ENCODE measurements at regions not wholly inside any gene's neighbourhood (a gene's known extent, or its start where the extent isn't known, plus 50 kb on each side); places are given as distances from the start of the nearest gene placed in this dataset.

DNA sequence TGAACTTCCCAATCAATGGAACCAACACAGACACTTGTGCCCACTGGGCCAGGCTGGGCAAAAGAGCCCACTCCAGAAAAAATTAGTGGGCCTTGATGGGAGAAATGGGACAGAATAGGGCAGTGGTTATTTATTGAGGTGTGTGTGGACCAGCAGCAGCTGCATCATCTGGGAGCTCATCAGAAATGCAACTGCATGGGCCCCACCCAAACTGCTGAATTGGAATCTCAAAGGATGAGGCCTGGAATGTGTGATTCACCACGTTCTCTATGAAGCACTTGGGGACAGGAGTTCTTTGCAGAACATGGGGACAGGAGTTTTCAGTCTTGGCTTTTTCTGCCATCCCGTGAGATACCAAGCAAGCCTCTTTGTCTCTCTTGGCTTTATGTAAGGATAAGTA is 255.6 kb upstream of the PLET1 start:
- H3K27me3 ChIP-seq (ENCODE audit: low read depth, low read length), result no peaks in the 10 kb centered on the region

DNA sequence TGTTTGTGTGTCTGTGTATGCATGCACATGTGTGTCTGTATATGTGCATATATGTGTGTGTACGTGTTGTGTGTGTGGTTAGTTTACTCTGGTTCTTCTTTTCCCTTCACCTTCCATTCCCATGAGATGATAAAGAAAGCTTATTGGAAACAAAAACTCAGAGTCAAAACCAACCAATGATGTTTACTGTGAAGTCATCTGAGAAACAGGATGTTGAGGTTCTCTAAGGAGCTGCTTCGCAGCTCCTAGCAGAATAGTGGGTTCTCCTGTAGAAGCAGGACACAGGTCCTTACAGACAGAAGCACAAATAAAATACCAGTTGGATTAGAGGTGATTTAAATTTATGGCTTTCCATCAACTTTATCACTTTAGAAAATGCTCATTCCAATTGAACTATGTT is 256.1 kb upstream of the PLET1 start:
- H3K4me1 ChIP-seq (ENCODE audit: control insufficient read depth in 1 of 2, insufficient read depth in 2 of 2, low read length in 2 of 2), result no peaks in the 10 kb centered on the region
- H3K36me3 ChIP-seq (ENCODE audit: control insufficient read depth in 1 of 2, insufficient read depth in 2 of 2, low read length in 2 of 2), result no peaks in the 10 kb centered on the region
- H3K4me3 ChIP-seq (ENCODE audit: low read depth in 1 of 2, low read length in 2 of 2), result no peak overlapping the region

More for the DNA sequence above, 255.6 kb upstream of the PLET1 start:
- Histone ChIP-seq H3K36me3 (ENCODE audit: control insufficient read depth in 1 of 2, insufficient read depth in 2 of 2, low read length in 2 of 2) (no peaks in the 10 kb centered on the region), H3K9me3 (ENCODE audit: control insufficient read depth in 1 of 2, low read length in 2 of 2) (no peaks in the 10 kb centered on the region), H3K4me1 (ENCODE audit: control insufficient read depth in 1 of 2, insufficient read depth in 2 of 2, low read length in 2 of 2) (no peaks in the 10 kb centered on the region), H3K27ac (ENCODE audit: low read length) (no peak overlapping the region), H3K4me3 (ENCODE audit: low read depth in 1 of 2, low read length in 2 of 2) (no peak overlapping the region)

DNA sequence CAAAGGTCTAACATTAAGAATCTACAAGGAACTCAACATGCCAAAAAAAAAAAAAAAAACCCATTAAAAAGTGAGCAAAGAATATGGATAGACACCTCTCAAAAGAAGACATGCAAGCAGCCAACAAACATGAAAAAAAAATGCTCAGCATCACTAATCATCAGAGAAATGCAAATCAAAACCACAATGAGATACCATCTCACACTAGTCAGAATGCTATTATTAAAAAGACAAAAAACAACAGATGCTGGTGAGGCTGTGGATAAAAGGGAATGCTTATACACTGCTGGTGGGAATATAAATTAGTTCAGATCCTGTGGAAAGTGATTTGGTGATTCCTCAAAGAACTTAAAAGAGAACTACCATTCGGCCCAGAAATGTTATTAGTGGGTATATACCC is 257.7 kb upstream of the PLET1 start:
- Histone ChIP-seq H3K9me3 (ENCODE audit: control insufficient read depth in 1 of 2, low read length in 2 of 2) (no peaks in the 10 kb centered on the region), H3K27ac (ENCODE audit: low read length) (no peak overlapping the region), H3K36me3 (ENCODE audit: control insufficient read depth in 1 of 2, insufficient read depth in 2 of 2, low read length in 2 of 2) (no peaks in the 10 kb centered on the region), H3K4me1 (ENCODE audit: control insufficient read depth in 1 of 2, insufficient read depth in 2 of 2, low read length in 2 of 2) (peaks cover 0 to 3% of the 10 kb centered on the region in 2 donors), H3K27me3 (ENCODE audit: low read depth, low read length) (no peaks in the 10 kb centered on the region), H3K4me3 (ENCODE audit: low read depth in 1 of 2, low read length in 2 of 2) (no peak overlapping the region)

More for the DNA sequence above, 256.1 kb upstream of the PLET1 start:
- Histone ChIP-seq H3K27me3 (ENCODE audit: low read depth, low read length) (no peaks in the 10 kb centered on the region), H3K9me3 (ENCODE audit: control insufficient read depth in 1 of 2, low read length in 2 of 2) (no peaks in the 10 kb centered on the region), H3K27ac (ENCODE audit: low read length) (no peak overlapping the region)

DNA sequence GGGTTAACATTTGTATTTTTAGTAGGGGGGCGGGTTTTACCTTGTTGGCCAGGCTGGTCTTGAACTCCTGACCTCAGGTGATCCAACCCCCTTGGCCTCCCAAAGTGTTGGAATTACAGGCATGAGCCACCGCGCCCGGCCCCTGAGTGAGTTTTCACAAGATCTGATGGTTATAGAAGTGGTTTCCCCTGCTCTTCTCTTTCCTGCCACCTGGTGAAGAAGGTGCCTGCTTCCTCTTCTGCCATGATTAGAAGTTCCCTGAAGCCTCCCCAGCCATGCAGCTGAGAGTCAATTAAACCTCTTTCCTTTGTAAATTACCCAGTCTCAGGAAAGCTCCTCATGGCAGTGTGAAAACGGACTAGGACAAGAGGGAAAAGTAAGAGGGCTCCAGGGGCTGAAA is 259.1 kb upstream of the PLET1 start:
- Histone ChIP-seq H3K4me3 (ENCODE audit: low read depth in 1 of 2, low read length in 2 of 2) (no peak overlapping the region), H3K9me3 (ENCODE audit: control insufficient read depth in 1 of 2, low read length in 2 of 2) (no peaks in the 10 kb centered on the region), H3K36me3 (ENCODE audit: control insufficient read depth in 1 of 2, insufficient read depth in 2 of 2, low read length in 2 of 2) (no peaks in the 10 kb centered on the region), H3K27me3 (ENCODE audit: low read depth, low read length) (no peaks in the 10 kb centered on the region), H3K27ac (ENCODE audit: low read length) (no peak overlapping the region), H3K4me1 (ENCODE audit: control insufficient read depth in 1 of 2, insufficient read depth in 2 of 2, low read length in 2 of 2) (peaks cover 3 to 11% of the 10 kb centered on the region in 2 donors)

DNA sequence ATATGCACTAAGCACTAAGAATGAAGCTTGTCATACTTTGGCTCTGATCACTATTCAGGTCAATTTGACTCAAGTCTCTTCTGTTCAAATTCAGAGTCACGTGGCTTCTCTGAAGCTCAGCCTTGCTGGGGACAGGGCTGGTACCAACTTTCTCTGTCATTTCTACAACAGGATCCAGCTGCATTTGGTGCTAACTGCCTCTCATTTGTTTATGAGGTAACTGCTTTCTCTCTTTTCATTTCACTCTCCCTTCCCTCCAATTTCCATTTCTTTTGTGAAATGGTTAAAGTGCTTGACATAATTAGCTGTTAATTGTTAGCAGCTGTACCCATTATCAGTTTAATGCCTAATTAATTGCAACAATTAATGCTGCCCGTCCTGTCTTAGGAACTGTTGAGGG is 259.7 kb upstream of the PLET1 start:
- Histone ChIP-seq H3K36me3 (ENCODE audit: control insufficient read depth in 1 of 2, insufficient read depth in 2 of 2, low read length in 2 of 2) (no peaks in the 10 kb centered on the region), H3K4me3 (ENCODE audit: low read depth in 1 of 2, low read length in 2 of 2) (no peak overlapping the region), H3K4me1 (ENCODE audit: control insufficient read depth in 1 of 2, insufficient read depth in 2 of 2, low read length in 2 of 2) (peaks cover 6 to 17% of the 10 kb centered on the region in 2 donors), H3K27me3 (ENCODE audit: low read depth, low read length) (no peaks in the 10 kb centered on the region), H3K27ac (ENCODE audit: low read length) (no peak overlapping the region), H3K9me3 (ENCODE audit: control insufficient read depth in 1 of 2, low read length in 2 of 2) (no peaks in the 10 kb centered on the region)

DNA sequence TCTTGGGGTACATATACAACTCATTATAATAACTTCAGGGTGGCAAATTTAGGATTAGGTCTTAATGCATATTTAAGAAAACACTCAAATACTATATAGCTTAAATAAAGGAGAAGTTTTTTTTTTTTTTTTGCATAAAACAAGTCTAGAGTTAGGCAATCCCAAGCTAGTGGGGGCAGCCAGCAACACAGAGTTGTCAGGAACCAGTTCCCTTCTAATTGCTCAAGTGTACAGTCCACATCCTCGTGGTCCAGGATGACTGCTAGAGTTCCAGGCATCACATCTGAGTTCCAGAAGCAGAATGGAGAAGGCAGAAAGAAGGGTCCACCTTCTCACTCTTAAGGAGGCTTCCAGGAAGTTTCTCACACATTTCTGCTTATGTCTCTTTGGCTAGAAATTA is 261.9 kb upstream of the PLET1 start:
- Histone ChIP-seq H3K27ac (ENCODE audit: low read length) (no peak overlapping the region), H3K9me3 (ENCODE audit: control insufficient read depth in 1 of 2, low read length in 2 of 2) (no peaks in the 10 kb centered on the region), H3K27me3 (ENCODE audit: low read depth, low read length) (no peaks in the 10 kb centered on the region), H3K4me3 (ENCODE audit: low read depth in 1 of 2, low read length in 2 of 2) (no peak overlapping the region), H3K36me3 (ENCODE audit: control insufficient read depth in 1 of 2, insufficient read depth in 2 of 2, low read length in 2 of 2) (no peaks in the 10 kb centered on the region), H3K4me1 (ENCODE audit: control insufficient read depth in 1 of 2, insufficient read depth in 2 of 2, low read length in 2 of 2) (peaks cover 6 to 18% of the 10 kb centered on the region in 2 donors)

DNA sequence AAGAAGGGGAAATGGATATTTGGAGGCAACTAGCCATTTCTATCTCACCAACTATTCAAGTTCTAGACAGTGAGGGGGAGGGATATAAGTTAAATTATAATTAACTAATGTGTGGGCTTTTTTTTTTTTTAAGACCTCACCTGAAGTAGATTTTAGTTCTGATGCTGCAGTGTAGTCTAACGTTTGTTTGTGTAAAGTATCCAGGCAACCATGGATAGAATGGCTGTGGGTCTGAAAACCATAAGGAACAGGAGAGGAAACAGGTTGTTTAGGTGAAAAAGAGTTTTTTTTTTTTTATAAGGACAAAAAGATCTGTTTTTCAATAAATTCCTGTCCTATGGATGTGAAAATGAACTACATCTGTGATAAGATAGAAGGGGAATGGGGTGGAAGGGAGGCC is 262.4 kb upstream of the PLET1 start:
- Histone ChIP-seq H3K27ac (ENCODE audit: low read length) (no peak overlapping the region), H3K27me3 (ENCODE audit: low read depth, low read length) (no peaks in the 10 kb centered on the region), H3K9me3 (ENCODE audit: control insufficient read depth in 1 of 2, low read length in 2 of 2) (no peaks in the 10 kb centered on the region), H3K4me3 (ENCODE audit: low read depth in 1 of 2, low read length in 2 of 2) (no peak overlapping the region), H3K36me3 (ENCODE audit: control insufficient read depth in 1 of 2, insufficient read depth in 2 of 2, low read length in 2 of 2) (no peaks in the 10 kb centered on the region), H3K4me1 (ENCODE audit: control insufficient read depth in 1 of 2, insufficient read depth in 2 of 2, low read length in 2 of 2) (peaks cover 6 to 18% of the 10 kb centered on the region in 2 donors)

DNA sequence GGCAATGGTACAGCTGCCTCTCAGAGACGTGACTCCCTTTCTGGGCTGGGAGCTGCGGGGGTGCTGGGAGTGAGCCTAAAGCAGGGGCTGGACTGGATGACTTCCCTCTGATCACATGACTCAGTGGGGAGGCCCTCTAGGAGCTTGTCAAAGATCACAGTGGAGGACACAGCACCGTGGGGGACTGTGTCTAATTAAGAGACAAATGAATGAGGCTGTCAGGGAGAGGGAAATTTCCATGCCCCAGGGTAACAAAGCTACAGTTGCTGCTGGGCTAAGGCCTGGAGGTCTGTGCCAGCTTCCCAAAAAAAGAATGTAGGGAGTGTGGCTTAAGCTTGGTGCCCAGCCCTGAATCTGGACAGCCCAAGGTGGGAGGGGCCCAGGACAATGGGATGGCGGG is 262.8 kb upstream of the PLET1 start:
- no peak overlapping the region for H3K27ac ChIP-seq (ENCODE audit: low read length)
- peaks cover 6 to 18% of the 10 kb centered on the region in 2 donors for H3K4me1 ChIP-seq (ENCODE audit: control insufficient read depth in 1 of 2, insufficient read depth in 2 of 2, low read length in 2 of 2)
- H3K9me3 ChIP-seq (ENCODE audit: control insufficient read depth in 1 of 2, low read length in 2 of 2), result no peaks in the 10 kb centered on the region
- no peaks in the 10 kb centered on the region for H3K27me3 ChIP-seq (ENCODE audit: low read depth, low read length)
- no peak overlapping the region for H3K4me3 ChIP-seq (ENCODE audit: low read depth in 1 of 2, low read length in 2 of 2)
- H3K36me3 ChIP-seq (ENCODE audit: control insufficient read depth in 1 of 2, insufficient read depth in 2 of 2, low read length in 2 of 2), result no peaks in the 10 kb centered on the region

DNA sequence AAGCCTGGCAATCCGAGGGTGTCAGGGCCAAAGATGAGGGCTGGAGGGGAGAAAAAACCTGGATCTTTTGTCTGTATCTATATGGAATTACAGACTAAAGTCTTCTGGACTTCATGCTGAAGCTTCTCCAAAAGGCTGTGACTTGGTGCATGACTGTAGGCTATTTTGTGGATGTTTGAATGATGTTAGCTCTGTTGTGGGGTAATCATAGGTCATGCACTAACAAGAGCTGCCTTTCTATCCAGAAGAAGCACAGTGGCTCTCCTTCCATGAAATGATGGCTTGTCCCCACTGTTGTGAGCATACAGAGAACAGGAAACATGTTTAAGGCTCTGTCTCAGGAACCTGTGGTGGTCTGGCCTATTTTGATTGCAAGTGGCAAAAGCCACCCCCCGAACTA is 263.3 kb upstream of the PLET1 start:
- Histone ChIP-seq H3K4me1 (ENCODE audit: control insufficient read depth in 1 of 2, insufficient read depth in 2 of 2, low read length in 2 of 2) (peaks cover 6 to 18% of the 10 kb centered on the region in 2 donors), H3K27ac (ENCODE audit: low read length) (no peak overlapping the region), H3K9me3 (ENCODE audit: control insufficient read depth in 1 of 2, low read length in 2 of 2) (no peaks in the 10 kb centered on the region), H3K36me3 (ENCODE audit: control insufficient read depth in 1 of 2, insufficient read depth in 2 of 2, low read length in 2 of 2) (no peaks in the 10 kb centered on the region), H3K27me3 (ENCODE audit: low read depth, low read length) (no peaks in the 10 kb centered on the region), H3K4me3 (ENCODE audit: low read depth in 1 of 2, low read length in 2 of 2) (no peak overlapping the region)

DNA sequence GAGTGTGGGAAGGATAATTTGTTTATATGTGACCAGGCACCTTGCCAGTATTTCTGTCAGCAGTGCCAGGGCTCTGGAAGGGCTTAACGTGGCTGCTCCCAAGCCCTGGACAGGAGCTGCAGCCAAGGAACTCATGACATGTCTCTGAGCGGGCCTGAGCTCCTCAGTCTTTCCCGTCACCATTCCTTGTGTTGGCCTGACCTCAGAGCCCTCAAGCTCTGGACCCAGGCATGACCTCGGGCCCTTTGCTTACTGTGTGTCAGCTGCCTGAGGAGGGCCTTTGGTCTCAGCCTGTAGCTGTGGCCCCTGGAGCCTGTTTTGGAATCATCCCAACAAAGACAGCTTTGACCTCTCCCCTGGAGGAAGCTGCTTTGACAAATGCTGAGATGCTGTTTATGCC is 264.1 kb upstream of the PLET1 start:
- Histone ChIP-seq H3K27ac (ENCODE audit: low read length) (no peak overlapping the region), H3K36me3 (ENCODE audit: control insufficient read depth in 1 of 2, insufficient read depth in 2 of 2, low read length in 2 of 2) (no peaks in the 10 kb centered on the region), H3K9me3 (ENCODE audit: control insufficient read depth in 1 of 2, low read length in 2 of 2) (no peaks in the 10 kb centered on the region), H3K27me3 (ENCODE audit: low read depth, low read length) (no peaks in the 10 kb centered on the region), H3K4me1 (ENCODE audit: control insufficient read depth in 1 of 2, insufficient read depth in 2 of 2, low read length in 2 of 2) (peaks cover 6 to 18% of the 10 kb centered on the region in 2 donors), H3K4me3 (ENCODE audit: low read depth in 1 of 2, low read length in 2 of 2) (no peak overlapping the region)

DNA sequence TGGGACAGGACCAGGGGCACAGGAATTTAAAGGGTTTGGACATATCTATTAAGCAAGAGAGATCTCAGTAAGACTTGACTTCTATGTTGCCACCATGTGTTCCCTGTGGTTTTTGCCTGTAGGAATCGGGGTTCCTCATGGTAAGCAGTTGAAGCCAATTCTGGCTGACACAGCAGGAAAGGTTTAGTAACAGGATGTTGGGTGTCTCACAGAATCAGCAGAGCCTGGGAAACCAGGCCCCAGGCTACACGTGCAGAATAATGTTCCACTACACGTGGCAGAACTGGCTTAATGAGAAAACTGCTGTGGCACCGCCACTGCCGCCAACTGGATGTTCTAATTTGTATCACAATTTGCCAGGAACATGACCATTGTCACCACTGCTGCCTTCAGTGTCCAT is 264.6 kb upstream of the PLET1 start:
- Histone ChIP-seq H3K27ac (ENCODE audit: low read length) (no peak overlapping the region), H3K4me3 (ENCODE audit: low read depth in 1 of 2, low read length in 2 of 2) (no peak overlapping the region)

DNA sequence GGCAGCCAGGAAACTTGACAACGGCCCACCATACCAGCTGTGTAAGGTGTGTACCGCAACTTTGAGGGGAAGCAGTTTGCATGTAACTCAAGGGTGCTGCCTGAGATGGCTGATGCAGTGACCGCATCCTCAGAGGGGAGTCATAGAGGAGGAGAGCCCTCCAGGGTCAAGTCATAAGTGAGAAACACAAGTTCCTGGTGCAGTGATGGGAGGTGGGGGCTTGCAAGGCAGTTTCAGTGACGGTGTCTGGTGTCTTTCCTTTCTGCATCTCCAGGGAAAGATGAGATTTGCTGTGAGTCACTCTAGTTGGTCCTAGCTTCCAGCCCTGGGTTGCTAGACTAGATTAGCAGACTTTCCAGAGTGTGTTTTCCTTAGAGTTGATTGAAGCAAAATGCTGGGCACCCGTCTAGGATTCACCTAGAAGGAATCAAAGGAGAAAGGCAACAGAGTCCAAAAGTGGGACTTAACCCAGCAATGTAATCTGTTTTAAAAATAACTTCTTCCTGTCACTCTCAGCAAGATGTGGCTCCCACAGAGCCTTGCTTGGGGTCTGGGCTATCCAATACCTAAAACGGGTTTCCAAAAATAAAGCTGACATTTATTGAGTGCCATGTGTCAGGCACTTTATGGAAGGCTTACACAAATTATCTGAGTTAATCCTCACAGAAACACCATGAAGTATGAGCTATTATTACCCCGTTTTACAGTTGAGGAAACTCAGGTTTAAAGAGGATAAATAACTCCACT is 265.4 kb upstream of the PLET1 start:
- Histone ChIP-seq H3K9me3 (ENCODE audit: control insufficient read depth in 1 of 2, low read length in 2 of 2) (no peaks in the 10 kb centered on the region), H3K27ac (ENCODE audit: low read length) (no peak overlapping the region), H3K27me3 (ENCODE audit: low read depth, low read length) (no peaks in the 10 kb centered on the region), H3K4me3 (ENCODE audit: low read depth in 1 of 2, low read length in 2 of 2) (no peak overlapping the region), H3K4me1 (ENCODE audit: control insufficient read depth in 1 of 2, insufficient read depth in 2 of 2, low read length in 2 of 2) (peaks cover 6 to 18% of the 10 kb centered on the region in 2 donors), H3K36me3 (ENCODE audit: control insufficient read depth in 1 of 2, insufficient read depth in 2 of 2, low read length in 2 of 2) (no peaks in the 10 kb centered on the region)

More for the DNA sequence above, 264.6 kb upstream of the PLET1 start:
- H3K36me3 ChIP-seq (ENCODE audit: control insufficient read depth in 1 of 2, insufficient read depth in 2 of 2, low read length in 2 of 2), result no peaks in the 10 kb centered on the region
- peaks cover 6 to 18% of the 10 kb centered on the region in 2 donors for H3K4me1 ChIP-seq (ENCODE audit: control insufficient read depth in 1 of 2, insufficient read depth in 2 of 2, low read length in 2 of 2)
- no peaks in the 10 kb centered on the region for H3K27me3 ChIP-seq (ENCODE audit: low read depth, low read length)
- no peaks in the 10 kb centered on the region for H3K9me3 ChIP-seq (ENCODE audit: control insufficient read depth in 1 of 2, low read length in 2 of 2)

Data from muscle layer of duodenum (tissue), 2 donors.